GM19438 (cell line): ENCODE measurements at regions not wholly inside any gene's neighbourhood (a gene's known extent, or its start where the extent isn't known, plus 50 kb on each side); places are given as distances from the start of the nearest gene placed in this dataset.
"Not testable (repeated sequence)": the region's sequence is repeated elsewhere in the genome, so short reads cannot be mapped to it uniquely, and the experiment has no call there.

Experiments
- ATAC-seq: cut with Tn5 transposase; IDR thresholded peaks from one replicate; pipeline ENCODE4 v1.9.1; 2021; ENCODE audit warnings: low read depth; ENCODE audit not compliant: unreplicated experiment

DNA sequence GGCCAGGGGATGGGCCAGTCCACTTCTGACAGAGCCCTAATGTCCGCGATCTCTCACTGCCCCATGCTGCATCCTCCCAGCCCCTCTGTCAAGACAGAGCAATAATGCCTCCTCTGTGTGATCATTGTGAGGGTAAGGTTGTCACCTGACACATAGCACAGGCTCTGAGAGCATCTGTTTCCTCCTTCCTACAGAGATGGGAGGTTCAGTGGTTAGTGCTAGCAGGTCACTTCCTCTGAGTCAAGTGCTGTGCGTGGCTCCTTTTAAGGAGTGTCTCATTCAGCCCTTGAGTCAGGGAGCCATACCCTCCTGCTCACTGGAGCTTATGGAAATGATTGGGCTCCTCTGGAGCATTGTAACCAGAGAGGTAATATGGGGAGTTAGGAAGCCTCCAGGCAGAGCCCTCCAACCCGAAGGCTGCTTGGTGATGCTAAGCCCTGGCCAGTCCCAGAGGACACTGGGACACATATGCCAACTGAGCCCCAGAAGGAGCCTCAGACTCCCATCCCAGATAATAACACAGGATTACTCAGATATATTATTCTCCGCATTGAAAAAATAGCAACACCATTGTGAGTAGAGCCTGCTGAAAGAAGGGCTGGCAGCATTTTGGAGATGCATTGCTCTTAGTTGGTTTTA, 189.0 kb downstream of the GALNT1 start:
- ATAC-seq: no peak

DNA sequence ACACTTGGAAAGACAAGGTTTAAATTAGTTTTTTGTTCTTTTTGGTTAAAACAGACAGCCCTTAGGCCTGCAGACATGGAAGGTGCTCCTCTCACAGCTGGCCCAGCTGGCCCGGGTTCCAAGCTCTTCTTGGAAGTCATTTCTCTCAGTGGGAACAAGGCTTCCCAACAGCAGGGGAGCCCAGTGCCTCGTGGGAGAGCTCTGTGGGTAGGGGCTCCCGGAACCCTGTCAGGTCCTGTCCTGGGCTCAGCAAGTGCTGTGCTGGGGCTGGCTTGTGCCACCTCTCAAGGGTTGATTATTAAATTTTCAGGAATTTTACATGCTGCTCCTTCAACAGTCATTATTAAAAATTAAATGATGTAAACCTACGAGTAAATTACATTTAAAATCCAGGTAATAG, 189.6 kb downstream of the GALNT1 start:
- no peak for ATAC-seq

DNA sequence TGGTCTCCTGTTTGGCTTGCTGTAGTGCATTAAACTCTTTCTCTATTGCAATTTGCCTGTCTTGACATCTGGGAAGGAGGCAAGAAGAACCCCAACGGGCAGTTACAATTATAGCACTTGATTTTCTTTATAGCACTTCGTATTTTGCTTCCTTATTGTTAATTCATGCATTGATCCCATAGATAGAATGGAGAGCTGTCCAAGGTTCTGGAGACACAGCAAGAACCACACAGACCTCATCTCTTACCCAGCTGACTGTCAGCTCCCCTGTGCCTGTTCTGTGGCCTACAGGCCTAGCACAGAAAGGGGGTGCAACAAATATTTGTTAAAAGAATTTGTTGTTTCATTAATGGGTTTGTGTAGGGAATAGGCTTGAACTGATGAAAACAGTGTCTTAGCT, 194.3 kb downstream of the GALNT1 start:
- no peak for ATAC-seq

DNA sequence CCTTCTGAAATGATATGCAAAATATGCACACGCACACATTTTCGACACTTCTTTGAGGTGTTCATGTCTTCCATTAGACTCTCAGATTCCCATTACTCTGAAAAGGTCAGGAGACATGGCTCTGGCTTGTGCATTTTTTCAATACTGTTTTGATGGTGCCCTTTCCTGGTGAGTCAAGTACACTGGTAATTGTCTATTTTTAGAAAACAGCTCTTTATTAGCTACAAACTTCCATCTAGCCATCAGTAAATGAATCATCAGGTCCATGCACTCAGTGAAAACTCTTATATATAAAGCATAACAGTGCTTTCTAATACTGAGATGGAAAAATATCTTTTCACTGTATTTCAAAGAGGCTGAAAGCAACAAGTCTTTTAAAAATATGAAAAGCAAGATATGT, 194.9 kb downstream of the GALNT1 start:
- ATAC-seq: no peak

DNA sequence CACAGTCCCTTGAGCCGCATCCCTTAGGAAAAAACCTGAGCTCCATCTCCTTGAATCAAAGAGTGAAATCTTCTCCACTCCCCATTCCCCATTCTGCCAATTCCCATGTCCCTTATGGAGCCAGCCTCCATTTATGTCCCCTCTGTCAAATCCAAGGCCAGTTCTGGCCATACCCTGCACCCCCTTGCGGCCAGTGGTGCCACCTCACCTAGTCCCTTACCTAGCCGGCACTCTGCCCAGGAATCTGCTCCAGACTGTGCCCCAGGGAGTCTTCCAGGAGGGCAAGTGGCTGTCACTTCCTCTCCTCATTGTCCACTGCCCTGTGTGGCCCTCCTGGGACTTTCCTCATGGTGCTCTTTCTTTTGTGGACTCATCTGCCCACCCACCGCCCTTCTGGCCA, 195.4 kb upstream of the RMP24 start:
- ATAC-seq: no peak

DNA sequence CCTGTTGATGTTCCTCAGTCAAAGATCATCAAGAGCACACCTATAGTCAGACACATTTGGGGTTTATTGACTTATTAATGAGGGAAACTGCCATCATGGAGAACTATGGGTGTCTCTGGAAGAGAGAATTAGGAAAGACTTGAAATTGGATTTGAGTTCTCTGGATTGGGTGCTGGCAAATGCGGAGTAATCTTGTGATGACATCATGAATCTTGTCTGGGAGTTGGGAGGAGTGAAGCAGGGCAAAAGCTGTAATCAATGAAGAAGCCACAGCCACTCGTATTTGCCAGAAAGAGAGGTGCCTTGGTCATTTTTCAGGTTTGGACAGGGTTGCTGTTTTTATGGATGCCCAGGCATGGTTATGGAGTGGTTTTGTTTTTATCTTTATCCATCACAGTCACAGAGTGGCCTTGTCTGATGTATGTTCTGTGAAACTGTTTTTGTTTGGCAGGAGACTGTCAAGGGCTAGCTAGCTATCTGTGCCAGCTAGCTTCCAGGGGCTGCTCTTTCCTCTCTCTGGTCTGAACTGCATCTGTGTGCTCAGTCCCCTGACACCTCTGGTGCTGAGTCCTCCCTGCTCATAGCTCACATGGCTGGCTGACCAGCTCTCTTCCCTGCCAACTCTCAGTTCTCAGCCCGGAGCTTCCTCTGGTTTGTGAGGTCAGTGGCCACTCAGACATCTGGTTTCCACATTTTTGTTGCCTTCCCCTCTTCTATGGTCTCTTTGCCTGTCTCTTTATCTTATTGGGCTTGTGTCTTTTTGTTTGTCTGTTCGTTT, 193.4 kb upstream of the RMP24 start:
- ATAC-seq: no peak

DNA sequence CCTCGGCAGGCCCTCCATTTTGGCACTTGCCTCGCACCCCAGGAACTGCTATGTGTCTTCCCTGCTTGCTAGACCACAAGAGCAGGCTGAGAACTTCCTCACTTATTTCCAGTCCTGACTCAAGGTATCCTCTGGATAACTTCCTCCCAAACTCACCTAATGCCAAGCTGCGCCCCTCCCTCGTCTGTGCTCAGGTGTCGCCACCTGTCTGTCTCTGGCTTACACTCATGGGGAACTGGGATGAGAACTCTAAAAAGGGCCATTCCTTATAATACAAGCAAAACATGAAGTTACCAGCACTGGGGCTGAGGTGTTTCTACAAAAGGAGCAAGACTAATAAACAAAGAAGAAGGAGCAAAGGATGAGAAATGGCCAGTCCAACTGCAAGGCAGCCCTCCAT, 191.5 kb upstream of the RMP24 start:
- ATAC-seq: no peak

DNA sequence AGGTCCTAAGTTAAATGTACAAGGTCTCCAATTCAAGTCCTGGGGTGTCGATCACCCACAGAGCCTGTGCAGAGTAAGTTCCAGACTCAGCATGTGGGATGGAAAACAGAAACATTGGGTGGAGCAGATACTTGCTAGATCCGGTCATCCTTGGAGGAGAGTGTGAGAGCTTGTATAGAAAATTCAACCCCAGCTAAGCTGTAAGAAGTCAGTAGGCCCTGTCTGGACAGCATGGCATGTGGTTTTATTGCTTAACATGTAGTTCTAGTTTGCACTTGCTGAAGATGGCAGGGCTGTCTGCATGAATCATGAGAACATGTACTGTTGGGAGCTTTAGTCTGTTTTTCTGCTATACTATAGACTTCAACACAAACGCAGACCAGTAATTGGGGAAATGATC, 189.6 kb upstream of the RMP24 start:
- no peak for ATAC-seq

DNA sequence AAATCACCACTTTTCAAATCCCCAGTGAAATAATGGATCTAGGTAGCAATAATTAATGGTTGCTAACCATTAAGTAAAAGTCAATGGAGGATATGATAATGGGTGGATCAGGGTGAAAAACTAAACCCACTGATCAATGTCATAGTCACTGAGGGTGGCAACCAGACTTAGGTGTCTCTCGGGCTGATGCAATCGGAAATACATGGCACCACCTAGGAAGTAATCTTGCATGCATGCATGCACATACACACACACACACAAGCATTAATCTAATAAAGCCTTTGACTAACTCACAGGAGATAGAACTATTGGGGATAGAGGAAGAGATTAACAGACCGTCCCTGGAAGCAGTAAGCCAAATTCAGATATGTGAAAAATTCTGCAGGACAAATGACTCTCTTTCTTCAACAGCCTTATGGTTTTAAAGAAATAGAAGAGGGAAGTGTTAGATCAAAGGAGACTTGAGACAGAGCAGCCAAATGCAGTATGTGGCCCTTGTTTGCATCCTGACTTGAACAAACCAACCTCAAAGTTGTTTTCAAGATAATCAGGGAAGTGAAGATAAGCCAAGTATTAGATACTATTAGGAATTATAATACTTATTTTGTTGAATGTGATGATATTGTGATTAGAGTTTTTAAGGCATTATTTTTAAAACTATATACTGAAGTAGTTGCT, 186.0 kb upstream of the RMP24 start:
- no peak for ATAC-seq

DNA sequence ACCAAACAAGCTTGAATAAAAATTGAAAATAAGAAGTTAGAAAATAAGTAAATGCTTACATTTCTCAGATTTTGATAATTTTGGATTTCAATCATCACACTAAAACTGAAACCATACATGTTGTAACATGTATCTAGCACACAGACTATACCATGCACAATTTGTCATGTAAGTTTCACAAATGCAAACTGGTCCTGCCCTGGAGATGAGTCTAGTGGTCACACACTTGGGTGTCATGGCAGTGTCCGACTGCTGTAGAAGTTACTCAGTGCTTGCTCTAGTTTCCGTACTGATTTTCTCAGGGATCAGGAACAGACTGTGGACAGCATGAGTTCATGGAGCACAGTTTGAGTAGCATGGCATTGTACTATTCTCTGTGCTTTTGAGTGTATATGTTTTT, 182.9 kb upstream of the RMP24 start:
- no peak for ATAC-seq

DNA sequence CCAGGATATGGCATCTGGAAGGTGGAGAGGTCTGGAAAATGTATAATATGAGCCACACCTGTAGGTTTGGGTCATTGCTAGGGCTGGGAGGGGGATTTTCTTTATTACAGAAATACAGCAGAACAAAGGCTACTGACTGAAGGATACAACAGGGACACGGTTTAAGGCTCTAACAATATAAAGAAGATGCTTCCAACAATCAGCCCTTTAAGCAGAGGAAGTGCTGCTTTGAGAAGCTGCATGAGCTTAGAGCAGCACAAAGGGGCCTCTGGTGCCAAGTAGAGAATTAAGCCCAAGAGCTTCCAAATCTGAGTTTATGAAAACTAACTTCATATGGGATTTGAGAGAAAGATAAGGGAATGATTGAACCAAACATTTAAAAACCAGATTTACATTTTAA, 174.5 kb upstream of the RMP24 start:
- ATAC-seq: no peak

DNA sequence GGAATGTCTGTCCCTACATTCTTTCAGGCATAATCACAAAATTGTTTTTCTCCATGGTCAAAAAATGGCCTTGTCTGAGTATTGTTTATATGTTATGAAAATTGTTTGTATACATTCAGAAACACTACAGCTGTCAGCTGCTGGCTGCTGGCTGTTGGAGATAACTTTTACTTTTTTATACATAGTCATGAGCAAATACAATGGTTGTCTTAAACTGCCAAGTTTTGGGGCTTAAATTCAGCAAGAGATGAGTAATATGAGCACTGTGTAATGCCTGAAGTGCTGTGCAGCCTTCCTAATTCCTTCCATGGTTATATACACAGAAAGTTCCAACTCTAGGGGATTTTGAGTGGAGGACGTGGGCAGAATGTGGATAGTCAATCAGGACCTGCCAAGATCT, 168.9 kb upstream of the RMP24 start:
- no peak for ATAC-seq

DNA sequence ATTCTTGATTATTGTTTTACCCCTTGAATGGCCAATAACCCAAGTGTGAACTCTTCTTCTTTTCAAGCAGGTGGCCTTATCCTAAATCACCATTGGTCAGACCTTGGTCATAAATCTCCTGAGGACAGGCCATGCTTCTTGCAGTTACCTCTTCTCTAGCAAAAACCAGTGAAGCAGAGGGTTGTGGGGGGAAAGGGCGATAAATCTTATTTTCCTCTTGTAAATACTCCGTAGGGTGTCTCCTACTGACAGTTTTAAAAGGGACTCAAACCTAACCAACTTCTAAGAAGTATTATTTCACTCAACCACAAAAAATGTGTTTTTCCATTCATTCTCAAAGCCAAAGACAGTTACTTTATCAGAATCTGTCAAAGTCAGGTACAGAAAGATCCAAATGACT, 168.1 kb upstream of the RMP24 start:
- ATAC-seq: no peak

DNA sequence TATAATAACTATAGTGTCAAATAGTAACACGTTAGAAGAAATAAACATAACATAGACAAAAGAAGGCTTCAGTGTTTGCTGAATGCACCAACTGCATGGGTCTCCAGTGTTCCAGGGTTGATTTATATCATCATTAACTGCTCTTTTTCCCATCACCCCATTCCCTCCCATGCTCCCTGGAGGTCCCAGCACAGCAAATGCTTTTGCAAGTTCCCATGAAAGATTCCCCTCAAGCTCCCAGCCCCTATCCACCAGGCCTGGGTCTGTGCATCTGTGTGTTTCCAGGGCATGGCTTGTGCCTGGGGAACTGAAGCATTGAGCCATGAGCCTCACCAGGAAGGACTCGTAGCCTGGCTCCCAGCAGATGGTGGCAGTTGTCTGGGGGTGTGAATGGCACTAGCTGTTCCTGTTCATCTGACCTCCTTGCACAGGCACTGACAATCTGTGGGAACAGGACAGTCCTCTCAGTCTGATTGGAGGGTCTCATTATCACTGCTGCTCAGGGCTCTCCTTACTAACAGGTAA, 164.6 kb upstream of the RMP24 start:
- no peak for ATAC-seq

DNA sequence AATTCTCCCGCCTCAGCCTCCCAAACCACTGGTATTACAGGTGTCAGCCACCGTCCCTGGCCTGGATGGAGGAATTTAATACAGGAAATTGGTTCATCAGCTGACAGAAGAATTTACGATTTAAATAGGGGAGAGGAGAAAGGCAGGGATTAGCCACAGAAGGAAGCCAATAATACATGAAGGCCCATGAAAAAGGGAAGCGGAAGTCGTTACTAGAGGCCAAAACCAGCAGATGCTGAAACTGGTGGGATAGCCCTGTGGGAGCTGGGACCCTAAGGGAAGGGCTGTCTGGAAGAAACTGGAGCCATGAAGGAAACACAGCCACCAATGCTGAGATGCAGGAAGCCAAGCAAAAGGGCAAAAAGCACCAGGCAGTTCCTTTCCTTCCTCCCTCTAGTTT, 163.7 kb upstream of the RMP24 start:
- ATAC-seq: no peak

DNA sequence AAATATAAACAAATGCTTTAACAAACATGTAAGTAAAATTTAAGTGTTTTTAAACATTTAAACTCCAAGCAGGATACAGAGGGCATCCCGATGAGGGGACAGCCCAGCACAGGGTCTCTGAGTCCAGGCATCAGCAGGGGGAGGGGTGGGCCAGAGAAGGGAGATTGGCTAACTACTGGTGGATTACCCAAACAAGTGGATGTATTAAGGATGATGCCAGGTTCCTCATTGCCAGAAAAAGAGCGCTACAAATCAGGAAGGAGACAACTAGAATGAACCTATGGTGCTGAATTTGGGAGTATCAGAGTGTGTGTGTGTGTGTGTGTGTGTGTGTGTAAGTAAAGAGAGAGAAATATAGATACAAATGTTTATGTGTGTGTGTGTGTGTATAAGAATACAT, 162.0 kb upstream of the RMP24 start:
- ATAC-seq: no peak

DNA sequence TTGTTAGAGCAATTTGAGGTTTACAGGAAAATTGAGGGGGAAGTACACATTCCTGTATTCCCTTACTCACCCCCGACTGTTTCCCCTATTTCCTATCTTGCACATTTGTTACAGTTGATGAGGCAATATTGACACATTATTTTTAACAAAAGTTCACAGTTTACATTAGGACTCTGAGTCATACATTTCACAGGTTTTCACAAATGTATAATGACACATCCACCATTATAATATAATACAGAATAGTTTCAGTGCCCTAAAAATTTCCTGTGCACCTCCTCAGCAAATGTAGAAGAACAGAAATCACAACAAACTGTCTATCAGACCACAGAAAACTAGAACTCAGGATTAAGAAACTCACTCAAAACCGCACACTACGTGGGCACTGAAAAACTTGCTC, 160.6 kb upstream of the RMP24 start:
- no peak for ATAC-seq

DNA sequence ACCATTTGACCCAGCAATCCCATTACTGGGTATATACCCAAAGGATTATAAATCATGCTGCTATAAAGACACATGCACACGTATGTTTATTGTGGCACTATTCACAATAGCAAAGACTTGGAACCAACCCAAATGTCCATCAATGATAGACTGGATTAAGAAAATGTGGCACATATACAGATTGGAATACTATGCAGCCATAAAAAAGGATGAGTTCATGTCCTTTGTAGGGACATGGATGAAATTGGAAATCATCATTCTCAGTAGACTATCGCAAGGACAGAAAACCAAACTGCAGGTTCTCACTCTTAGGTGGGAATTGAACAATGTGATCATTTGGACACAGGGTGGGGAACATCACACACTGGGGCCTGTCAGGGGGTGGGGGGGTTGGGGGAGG, 157.5 kb upstream of the RMP24 start:
- ATAC-seq: not testable (repeated sequence)

DNA sequence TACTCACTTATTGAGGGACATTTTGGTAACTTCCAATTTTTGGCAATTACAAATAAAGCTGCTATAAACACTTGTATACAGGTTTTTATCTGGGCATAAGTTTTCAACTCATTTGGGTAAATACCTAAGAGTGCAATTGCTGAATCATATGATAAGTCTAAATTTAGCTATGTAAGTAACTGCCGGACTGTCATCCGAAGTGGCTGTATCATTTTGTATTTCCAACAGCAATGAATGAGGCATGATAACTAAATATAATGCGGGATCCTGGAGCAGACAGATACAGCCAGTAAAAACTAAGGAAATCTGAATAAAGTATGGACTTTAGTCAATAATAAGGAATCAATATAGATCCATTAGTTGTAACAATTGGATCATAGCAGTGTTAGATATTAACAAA, 156.5 kb upstream of the RMP24 start:
- no peak for ATAC-seq

DNA sequence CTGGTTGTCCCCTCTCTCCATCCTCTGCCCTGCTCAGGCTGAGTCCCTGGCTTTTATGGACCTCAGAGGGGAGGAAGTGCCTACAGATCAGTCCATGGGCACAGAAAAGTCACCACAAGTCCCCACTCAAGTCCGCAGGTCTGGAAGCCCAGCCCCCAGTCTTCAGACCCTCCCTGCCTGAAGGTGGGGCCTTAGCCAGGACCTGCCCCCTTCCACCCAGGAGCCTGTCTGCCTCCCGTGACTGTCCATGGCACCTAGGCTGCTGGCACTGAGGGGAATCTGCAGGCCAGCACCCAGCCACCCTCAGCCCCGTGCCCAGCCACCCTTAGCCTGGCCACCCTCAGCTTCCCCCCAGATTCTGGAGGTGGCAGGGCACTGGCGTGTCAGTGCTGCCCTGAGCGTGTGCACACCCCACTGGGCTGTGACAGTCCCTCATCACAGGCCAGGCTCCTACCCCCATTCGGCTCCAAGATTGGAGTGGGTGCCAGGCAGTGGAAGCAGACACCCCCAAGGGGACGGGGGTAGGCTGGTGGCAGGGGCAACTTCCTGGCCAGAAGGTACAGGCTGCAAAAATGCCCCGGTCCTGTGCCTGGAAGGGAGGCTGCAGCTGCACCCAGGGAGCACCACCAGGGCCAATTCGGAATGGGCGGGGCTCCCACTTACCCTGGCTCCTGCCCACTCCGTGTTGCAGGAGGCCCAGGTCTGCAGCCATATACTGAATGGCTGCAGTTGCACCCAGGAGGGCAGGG, 154.7 kb upstream of the RMP24 start:
- ATAC-seq: no peak

DNA sequence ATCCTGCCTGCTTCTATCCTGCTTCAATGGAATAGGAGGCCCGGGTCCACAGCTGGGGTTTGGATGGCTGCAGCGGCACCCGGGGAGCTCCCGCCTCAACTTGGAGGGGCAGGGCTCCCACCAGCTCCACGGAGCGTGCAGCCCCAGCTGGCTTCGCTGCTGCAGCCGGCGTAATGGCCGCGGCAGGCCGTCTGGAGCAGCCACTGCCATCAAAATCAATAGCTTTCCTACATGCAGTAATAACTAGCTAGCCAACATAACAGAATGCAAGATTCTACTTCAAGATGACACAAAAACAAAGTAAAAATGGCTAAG, 154.2 kb upstream of the RMP24 start:
- no peak for ATAC-seq
